Colonic mucosa (tissue), 4 donors: ENCODE measurements at regions not wholly inside any gene's neighbourhood (a gene's known extent, or its start where the extent isn't known, plus 50 kb on each side); places are given as distances from the start of the nearest gene placed in this dataset.

Experiments used
- DNase-seq: peaks from one replicate; pipeline ENCODE4 v3.0.0-alpha.2; 2020
- H3K27ac ChIP-seq: fragments of 200-600 bp; one replicate; pipeline ENCODE4 v1.8.0; 2021
- H3K27me3 ChIP-seq: fragments of 200-600 bp; one replicate; pipeline ENCODE4 v1.8.0; 2021
- H3K36me3 ChIP-seq: fragments of 200-600 bp; one replicate; pipeline ENCODE4 v1.8.0; 2021
- H3K4me1 ChIP-seq: fragments of 200-600 bp; one replicate; pipeline ENCODE4 v1.8.0; 2021; ENCODE audit warnings: mild to moderate bottlenecking
- H3K4me3 ChIP-seq: fragments of 200-600 bp; one replicate; pipeline ENCODE4 v1.8.0; 2021
- H3K9ac ChIP-seq, 2 donors: one replicate each; pipeline ENCODE4 v1.7.0; 2013; ENCODE audit warnings: control low read depth in 2 of 2, low read depth in 2 of 2, low read length in 2 of 2
- H3K9me3 ChIP-seq: fragments of 200-600 bp; one replicate; pipeline ENCODE4 v1.8.0; 2021
- intact Hi-C: fragments of 100-400 bp; cut with DNase I; formaldehyde crosslinking; loops from one replicate; pipeline ENCODE4 v1.14.1; 2022
- TF ChIP-seq, protein P1 (sequence below): fragments of 200-600 bp; IDR thresholded peaks from one replicate; pipeline ENCODE4 v1.8.0; 2022; ENCODE audit warnings: antibody characterized with exemption, mild to moderate bottlenecking
- donor health status: healthy.
- donor health status: DM: no; HTN: no; CAD: no.
- donor health status: DM: no; HTN: no; CAD: no.

- H3K9ac ChIP-seq = no peak overlapping the region
- intact Hi-C loops = no loop called here
Measured at GRCh38 chr12:25868193-25868592, 90.3 kb upstream of the RASSF8 start.

DNA sequence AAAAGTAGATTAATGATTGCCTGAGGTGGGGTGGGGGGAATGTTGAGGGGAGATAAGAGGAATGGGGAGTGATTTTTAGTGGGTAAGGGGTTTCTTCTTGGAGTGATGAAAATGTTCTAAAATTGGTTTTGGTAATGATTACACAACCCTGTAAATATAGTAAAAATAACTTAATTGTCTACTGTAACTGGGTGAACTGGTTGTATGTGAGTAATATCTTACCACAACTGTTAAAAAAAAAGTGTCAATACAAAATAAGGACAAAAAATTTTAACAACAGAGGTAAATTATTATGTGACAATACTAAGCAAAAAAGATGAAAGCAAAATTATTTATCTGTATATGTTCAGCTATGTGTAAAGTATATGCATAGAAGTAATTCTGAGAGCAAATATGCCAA, 86.3 kb upstream of the RASSF8 start:
- Histone ChIP-seq H3K27ac (no peak overlapping the region), H3K27me3 (no peaks in the 10 kb centered on the region), H3K9ac (no peak overlapping the region), H3K9me3 (no peaks in the 10 kb centered on the region), H3K4me3 (no peak overlapping the region), H3K36me3 (no peaks in the 10 kb centered on the region), H3K4me1 (no peaks in the 10 kb centered on the region)
- intact Hi-C loops = no loop called here
- no peak for DNase-seq
- TF ChIP-seq, protein P1, sequence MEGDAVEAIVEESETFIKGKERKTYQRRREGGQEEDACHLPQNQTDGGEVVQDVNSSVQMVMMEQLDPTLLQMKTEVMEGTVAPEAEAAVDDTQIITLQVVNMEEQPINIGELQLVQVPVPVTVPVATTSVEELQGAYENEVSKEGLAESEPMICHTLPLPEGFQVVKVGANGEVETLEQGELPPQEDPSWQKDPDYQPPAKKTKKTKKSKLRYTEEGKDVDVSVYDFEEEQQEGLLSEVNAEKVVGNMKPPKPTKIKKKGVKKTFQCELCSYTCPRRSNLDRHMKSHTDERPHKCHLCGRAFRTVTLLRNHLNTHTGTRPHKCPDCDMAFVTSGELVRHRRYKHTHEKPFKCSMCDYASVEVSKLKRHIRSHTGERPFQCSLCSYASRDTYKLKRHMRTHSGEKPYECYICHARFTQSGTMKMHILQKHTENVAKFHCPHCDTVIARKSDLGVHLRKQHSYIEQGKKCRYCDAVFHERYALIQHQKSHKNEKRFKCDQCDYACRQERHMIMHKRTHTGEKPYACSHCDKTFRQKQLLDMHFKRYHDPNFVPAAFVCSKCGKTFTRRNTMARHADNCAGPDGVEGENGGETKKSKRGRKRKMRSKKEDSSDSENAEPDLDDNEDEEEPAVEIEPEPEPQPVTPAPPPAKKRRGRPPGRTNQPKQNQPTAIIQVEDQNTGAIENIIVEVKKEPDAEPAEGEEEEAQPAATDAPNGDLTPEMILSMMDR = no peak

More at GRCh38 chr12:25868193-25868592, 90.3 kb upstream of the RASSF8 start:
- no peaks in the 10 kb centered on the region for H3K4me1 ChIP-seq
- TF ChIP-seq, protein P1 = no peak
- H3K4me3 ChIP-seq = no peak overlapping the region
- no peaks in the 10 kb centered on the region for H3K27me3 ChIP-seq
- no peak for DNase-seq
- H3K36me3 ChIP-seq = no peaks in the 10 kb centered on the region
- H3K9me3 ChIP-seq = no peaks in the 10 kb centered on the region
- H3K27ac ChIP-seq = no peak overlapping the region

- Histone ChIP-seq H3K4me3 (no peak overlapping the region), H3K4me1 (no peaks in the 10 kb centered on the region), H3K9me3 (no peaks in the 10 kb centered on the region), H3K27ac (no peak overlapping the region), H3K27me3 (no peaks in the 10 kb centered on the region), H3K36me3 (no peaks in the 10 kb centered on the region), H3K9ac (no peak overlapping the region)
- no peak for DNase-seq
- intact Hi-C loops = no loop called here
- TF ChIP-seq, protein P1 = no peak
Measured at GRCh38 chr12:25875661-25876060, 82.8 kb upstream of the RASSF8 start.

DNA sequence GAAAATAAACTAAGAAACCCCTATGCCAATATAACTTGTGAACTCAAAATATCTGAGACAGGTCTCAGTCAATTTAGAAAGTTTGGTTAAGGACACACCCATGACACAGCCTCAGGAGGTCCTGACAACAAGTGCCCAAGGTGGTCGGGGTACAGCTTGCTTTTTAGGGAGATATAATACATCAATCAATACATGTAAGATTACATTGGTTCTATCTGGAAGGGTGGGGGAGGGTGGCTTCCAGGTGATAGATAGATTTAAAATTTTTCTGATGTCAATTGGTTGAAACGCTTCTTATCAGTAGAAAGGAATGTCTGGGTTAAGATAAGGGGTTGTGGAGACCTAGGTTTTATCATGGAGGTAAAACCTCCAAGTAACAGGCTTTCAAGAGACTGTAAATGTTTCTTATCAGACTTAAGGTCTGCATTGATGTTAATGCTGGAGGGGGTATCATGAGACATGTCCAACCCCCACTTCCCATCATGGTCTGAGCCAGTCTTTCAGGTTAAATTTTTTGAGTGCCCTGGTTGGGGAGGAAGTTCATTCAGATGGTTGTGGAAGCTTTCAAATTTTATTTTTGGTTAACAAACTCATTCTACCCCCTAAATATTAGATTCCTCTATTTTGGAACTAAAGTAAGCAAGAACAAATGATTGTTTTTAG, 82.0 kb upstream of the RASSF8 start:
- TF ChIP-seq, protein P1 = no peak
- Histone ChIP-seq H3K9ac (no peak overlapping the region), H3K4me3 (no peak overlapping the region), H3K27ac (no peak overlapping the region), H3K27me3 (no peaks in the 10 kb centered on the region), H3K36me3 (no peaks in the 10 kb centered on the region), H3K4me1 (no peaks in the 10 kb centered on the region), H3K9me3 (no peaks in the 10 kb centered on the region)
- no peak for DNase-seq
- intact Hi-C loops = no loop called here

DNA sequence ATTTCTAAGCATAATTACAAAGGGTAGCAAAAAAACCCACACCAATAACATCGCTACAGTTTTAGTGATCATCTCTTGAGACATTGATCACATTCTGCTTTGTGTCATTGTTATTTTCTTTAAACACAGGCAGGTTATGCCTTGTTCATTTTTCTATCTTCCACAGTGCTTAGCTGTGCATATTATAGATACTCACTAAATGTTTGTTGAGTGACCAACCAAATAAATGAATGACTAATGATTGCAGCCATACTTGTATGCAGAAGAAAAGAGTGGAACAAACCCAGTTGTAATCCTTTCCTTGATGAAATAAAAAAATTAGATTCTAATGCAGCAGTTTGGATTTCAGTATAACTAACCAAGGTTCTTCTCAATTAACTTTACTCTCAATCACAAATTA, 81.0 kb upstream of the RASSF8 start:
- intact Hi-C loops = no loop called here
- no peaks in the 10 kb centered on the region for H3K9me3 ChIP-seq
- no peak for DNase-seq
- no peaks in the 10 kb centered on the region for H3K4me1 ChIP-seq
- H3K27ac ChIP-seq = no peak overlapping the region
- no peaks in the 10 kb centered on the region for H3K27me3 ChIP-seq
- H3K4me3 ChIP-seq = no peak overlapping the region
- H3K9ac ChIP-seq = no peak overlapping the region
- TF ChIP-seq, protein P1 = no peak
- H3K36me3 ChIP-seq = no peaks in the 10 kb centered on the region
